H1 (cell line): ENCODE measurements at regions not wholly inside any gene's neighbourhood (a gene's known extent, or its start where the extent isn't known, plus 50 kb on each side); places are given as distances from the start of the nearest gene placed in this dataset.
A peak's percentile ranks its signal among the peaks of the same experiment; 100 is the strongest.

Source experiments
- CTCF ChIA-PET: fragments of 300-600 bp; sonication (Branson Sonifier 250); formaldehyde crosslinking; loops from one replicate; lab custom pipeline; 2021; ENCODE audit not compliant: partially characterized antibody; lab: Charles Lee
- POLR2A ChIA-PET: fragments of 300-600 bp; sonication (Branson Sonifier 250); formaldehyde crosslinking; loops from one replicate; lab custom pipeline; 2021; ENCODE audit warnings: inconsistent platforms; ENCODE audit not compliant: partially characterized antibody; lab: Charles Lee
- DNase-seq, 2 experiments: peaks; one replicate each; pipeline versions ENCODE4 v3.0.0 to v3.0.0-alpha.2; 2010 to 2022; ENCODE audit warnings: low spot score in 2 of 2, low read depth in 1 of 2, mixed read lengths in 1 of 2
- FAIRE-seq: peaks from 2 replicates; lab custom pipeline; 2011; peaks lifted over from hg19 to GRCh38; lab: Jason Lieb, UNC
- H2AFZ ChIP-seq: 2 replicates; pipeline ENCODE4 v1.8.1; 2012; ENCODE audit warnings: low read length, inconsistent platforms
- H2AK5ac ChIP-seq: 2 replicates; pipeline ENCODE4 v1.6.1; 2013; ENCODE audit warnings: low read depth, low read length
- H2BK120ac ChIP-seq: replicated peaks from 2 replicates; pipeline ENCODE3; 2013; ENCODE audit warnings: low read depth, low read length, inconsistent platforms
- H2BK12ac ChIP-seq: 2 replicates; pipeline ENCODE4 v1.6.1; 2013; ENCODE audit warnings: low read depth, low read length
- H2BK15ac ChIP-seq: 2 replicates; pipeline ENCODE4 v1.6.1; 2013; ENCODE audit warnings: low read length
- H2BK20ac ChIP-seq: 2 replicates; pipeline ENCODE4 v1.6.1; 2013; ENCODE audit warnings: low read length
- H2BK5ac ChIP-seq: 2 replicates; pipeline ENCODE4 v1.6.1; 2013; ENCODE audit warnings: low read depth, low read length
- H3K14ac ChIP-seq: 2 replicates; pipeline ENCODE4 v1.6.1; 2013; ENCODE audit warnings: inconsistent platforms; ENCODE audit not compliant: insufficient read length
- H3K18ac ChIP-seq: 2 replicates; pipeline ENCODE4 v1.6.1; 2013; ENCODE audit warnings: low read length; ENCODE audit errors: extremely low read depth
- H3K23ac ChIP-seq: 2 replicates; pipeline ENCODE4 v1.6.1; 2013; ENCODE audit warnings: inconsistent platforms; ENCODE audit not compliant: insufficient read length
- H3K23me2 ChIP-seq: 2 replicates; pipeline ENCODE4 v1.6.1; 2013; ENCODE audit warnings: low read depth, low read length
- H3K27ac ChIP-seq: 2 replicates; pipeline ENCODE4 v1.6.1; 2011; ENCODE audit warnings: low read depth, low read length, inconsistent platforms
- H3K27me3 ChIP-seq, 4 experiments: replicated peaks in 1 of 4; 1 replicate in 1 of 4; 2 replicates in 3 of 4; pipeline versions ENCODE4 v1.6.1 to v1.8.1; 2011 to 2013; ENCODE audit warnings: low read length in 3 of 4, mild to moderate bottlenecking in 3 of 4, inconsistent platforms in 2 of 4, mixed read lengths in 2 of 4, moderate library complexity in 1 of 4; ENCODE audit not compliant: control insufficient read depth in 3 of 4, insufficient read depth in 3 of 4; ENCODE audit errors: extremely low read depth in 1 of 4
- H3K36me3 ChIP-seq, 4 experiments: 2 replicates each; pipeline versions ENCODE4 v1.6.1 to v1.8.1; 2011 to 2013; ENCODE audit warnings: mild to moderate bottlenecking in 4 of 4, low read length in 3 of 4, moderate library complexity in 2 of 4, control low read depth in 1 of 4, inconsistent platforms in 1 of 4; ENCODE audit not compliant: insufficient read depth in 4 of 4, control insufficient read depth in 2 of 4
- H3K4ac ChIP-seq: replicated peaks from 2 replicates; pipeline ENCODE3; 2013; ENCODE audit warnings: low read length, low read depth, mixed read lengths, inconsistent platforms; ENCODE audit not compliant: insufficient read length
- H3K4me1 ChIP-seq, 4 experiments: replicated peaks in 1 of 4; 1 replicate in 1 of 4; 2 replicates in 3 of 4; pipeline versions ENCODE4 v1.6.1 to v1.8.1; 2011 to 2013; ENCODE audit warnings: low read length in 3 of 4, inconsistent platforms in 2 of 4, mixed read lengths in 1 of 4; ENCODE audit not compliant: insufficient read depth in 4 of 4, control insufficient read depth in 3 of 4
- H3K4me2 ChIP-seq, 2 experiments: 2 replicates each; pipeline versions ENCODE4 v1.6.1 to v1.8.1; 2011 to 2013; ENCODE audit warnings: low read depth in 2 of 2, low read length in 2 of 2, control low read depth in 1 of 2, inconsistent platforms in 1 of 2, mild to moderate bottlenecking in 1 of 2; ENCODE audit not compliant: insufficient read depth in 1 of 2
- H3K4me3 ChIP-seq, 4 experiments: fragments of 200-600, 300-600 bp in 1 of 4; sonication (generic), shearing (Covaris generic), sonication (Bioruptor Twin) in 1 of 4; 2 replicates each; pipeline versions ENCODE4 v1.5.1 to v1.8.1; 2011 to 2016; ENCODE audit warnings: low read length in 4 of 4, low read depth in 3 of 4, control low read depth in 2 of 4, inconsistent platforms in 2 of 4, mild to moderate bottlenecking in 2 of 4, mixed read lengths in 1 of 4, moderate library complexity in 1 of 4; ENCODE audit not compliant: insufficient read depth in 2 of 4; ENCODE audit errors: extremely low read depth in 1 of 4
- H3K56ac ChIP-seq: replicated peaks from 2 replicates; pipeline ENCODE3; 2013; ENCODE audit warnings: low read depth, mild to moderate bottlenecking, mixed read lengths, low read length, inconsistent platforms; ENCODE audit not compliant: insufficient read length
- H3K79me1 ChIP-seq: 2 replicates; pipeline ENCODE4 v1.6.1; 2013; ENCODE audit warnings: low read depth, low read length, control low read depth
- H3K79me2 ChIP-seq, 2 experiments: 2 replicates each; pipeline versions ENCODE4 v1.6.1 to v1.8.1; 2012 to 2013; ENCODE audit warnings: low read length in 2 of 2, mild to moderate bottlenecking in 2 of 2, inconsistent platforms in 1 of 2; ENCODE audit not compliant: insufficient read depth in 2 of 2, control insufficient read depth in 1 of 2
- H3K9ac ChIP-seq, 4 experiments: replicated peaks in 1 of 4; 1 replicate in 1 of 4; 2 replicates in 3 of 4; pipeline versions ENCODE4 v1.6.1 to v1.8.1; 2011 to 2013; ENCODE audit warnings: low read depth in 3 of 4, low read length in 3 of 4, control low read depth in 2 of 4, mild to moderate bottlenecking in 2 of 4, moderate library complexity in 2 of 4, inconsistent platforms in 1 of 4; ENCODE audit errors: extremely low read depth in 1 of 4
- H3K9me3 ChIP-seq, 2 experiments: 2 replicates each; pipeline versions ENCODE4 v1.6.1 to v1.8.1; 2012 to 2013; ENCODE audit warnings: mild to moderate bottlenecking in 2 of 2, moderate library complexity in 2 of 2, control low read depth in 1 of 2, inconsistent platforms in 1 of 2, low read depth in 1 of 2, low read length in 1 of 2, mixed read lengths in 1 of 2; ENCODE audit not compliant: insufficient read depth in 2 of 2
- H4K20me1 ChIP-seq, 2 experiments: replicated peaks in 1 of 2; 2 replicates each; pipeline versions ENCODE3 to v1.8.1; 2011 to 2013; ENCODE audit warnings: inconsistent platforms in 2 of 2, low read length in 2 of 2, mild to moderate bottlenecking in 1 of 2; ENCODE audit not compliant: insufficient read depth in 2 of 2, control insufficient read depth in 1 of 2
- H4K5ac ChIP-seq: 2 replicates; pipeline ENCODE4 v1.6.1; 2013; ENCODE audit warnings: low read length, low read depth, mixed read lengths, inconsistent platforms; ENCODE audit not compliant: insufficient read length
- H4K8ac ChIP-seq: 2 replicates; pipeline ENCODE4 v1.8.0; 2013; ENCODE audit warnings: mild to moderate bottlenecking, moderate library complexity, low read length, inconsistent platforms; ENCODE audit not compliant: insufficient read depth; ENCODE audit errors: extremely low read depth
- H4K91ac ChIP-seq: replicated peaks from 2 replicates; pipeline ENCODE3; 2013; ENCODE audit warnings: low read length, mixed read lengths, inconsistent platforms; ENCODE audit not compliant: insufficient read length
- YY1 ChIP-seq: IDR thresholded peaks from 2 replicates; pipeline ENCODE4 v1.6.1; 2011; ENCODE audit warnings: low read depth, mild to moderate bottlenecking, low read length
- WGBS, 2 experiments: shearing (Covaris generic) in 1 of 2; methylation state at CpG; one replicate each; pipeline versions ENCODE4 v1.1.6 to v1.1.7; 2013 to 2015; ENCODE audit warnings: low lambda C conversion rate in 2 of 2, mixed read lengths in 2 of 2, inconsistent platforms in 1 of 2, low coverage in 1 of 2, missing lambda C conversion rate in 1 of 2; ENCODE audit not compliant: insufficient replicate concordance in 2 of 2, insufficient coverage in 1 of 2, insufficient read length in 1 of 2; ENCODE audit errors: extremely low coverage in 1 of 2, missing lambda C conversion rate in 1 of 2; 5-methylcytosine and 5-hydroxymethylcytosine counted together

DNA sequence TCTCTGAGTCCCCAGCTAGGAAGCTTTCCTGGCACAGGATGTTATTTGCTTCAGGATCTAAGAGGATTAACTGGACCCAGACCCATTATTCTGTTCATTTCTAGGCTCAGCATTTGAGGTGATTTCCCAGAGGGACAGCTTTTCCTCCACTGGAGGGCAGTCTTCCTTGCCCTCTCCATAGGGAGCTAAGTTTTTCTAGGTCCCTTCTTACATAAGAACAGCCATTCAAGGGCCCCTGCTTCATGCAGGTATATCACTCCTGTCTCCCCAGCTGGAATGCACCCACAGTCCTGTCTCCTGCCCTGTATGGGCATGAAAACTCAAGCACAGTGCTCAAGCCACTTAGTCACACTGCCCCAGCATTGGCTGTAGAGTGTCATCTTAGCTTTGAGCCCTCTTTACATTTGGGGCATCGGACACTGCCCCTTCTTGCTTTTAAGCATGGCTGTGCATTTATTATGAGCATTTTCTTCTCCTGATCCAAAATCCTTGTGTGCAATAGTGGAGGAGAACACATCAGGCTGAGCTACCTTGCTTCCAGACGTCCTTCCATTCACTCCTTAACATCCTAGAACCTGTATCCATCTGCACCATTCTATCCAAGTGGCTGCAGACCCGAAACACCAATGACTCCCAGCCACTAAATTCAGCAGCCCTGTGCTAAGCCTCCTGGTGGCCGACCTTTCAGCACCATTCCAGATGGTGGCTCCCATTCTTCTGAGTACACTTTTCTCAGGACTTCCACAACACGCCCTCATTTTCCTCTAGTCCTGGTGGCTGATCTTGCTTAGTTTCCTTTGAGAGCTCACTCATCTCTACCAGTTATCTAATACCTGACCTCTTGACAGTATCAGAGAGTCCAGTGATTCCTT lies 80.0 kb downstream of the COPS8 start:
- H3K18ac ChIP-seq, result no peak overlapping the region
- FAIRE-seq (peak; percentile 55), DNase-seq (peak in 1 of 2 experiments; percentile 63)
- no peak overlapping the region for H4K5ac ChIP-seq
- no peak overlapping the region for H3K4ac ChIP-seq
- H3K4me2 ChIP-seq, result no peak overlapping the region
- no peaks in the 10 kb centered on the region for H3K36me3 ChIP-seq
- no peak overlapping the region for H2BK15ac ChIP-seq
- H2AFZ ChIP-seq, result no peak overlapping the region
- no peak overlapping the region for H3K4me3 ChIP-seq
- H4K91ac ChIP-seq, result no peak overlapping the region
- ChIA-PET CTCF (interaction anchor here (0.6 to 2.7 kb wide), 67 partner anchors 9 to 659 kb away, joined by 3 to 33 read pairs (median 4); partner anchors contain the start of gene COL6A3), POLR2A (interaction anchor here (0.6 to 1.3 kb wide), 3 partner anchors 8 to 365 kb away, joined by 3 to 4 read pairs (median 3); no protein-coding TSS in a partner anchor)
- H2BK20ac ChIP-seq, result peak overlapping the region; percentile 99; the same call in 1 of the 2 replicates
- no peak overlapping the region for H3K27ac ChIP-seq
- H3K27me3 ChIP-seq, result no peaks in the 10 kb centered on the region
- peak overlapping the region; percentile 11; the same call in 1 of the 2 replicates for H2BK12ac ChIP-seq
- 78% methylated on average over 5 of the region's 5 CpGs; no CpG with 5 or more reads in 1 of the 2 experiments for WGBS, 2 experiments
- H3K14ac ChIP-seq, result no peak overlapping the region
- peak overlapping the region in 1 of 4 experiments; percentile 38; a peak in 1 of 7 replicates for H3K9ac ChIP-seq
- no peaks in the 10 kb centered on the region for H3K23me2 ChIP-seq
- no peak overlapping the region for H4K8ac ChIP-seq
- H2AK5ac ChIP-seq, result no peak overlapping the region
- no peak overlapping the region for H2BK120ac ChIP-seq
- peak overlapping the region; percentile 47; the same call in 1 of the 2 replicates for H2BK5ac ChIP-seq
- no peaks in the 10 kb centered on the region for H4K20me1 ChIP-seq
- peaks cover 5 to 8% of the 10 kb centered on the region in 2 experiments; a peak in 3 of 4 replicates for H3K9me3 ChIP-seq
- no peaks in the 10 kb centered on the region for H3K79me2 ChIP-seq
- no peaks in the 10 kb centered on the region for H3K4me1 ChIP-seq
- H3K23ac ChIP-seq, result no peak overlapping the region
- H3K56ac ChIP-seq, result no peak overlapping the region
- no peaks in the 10 kb centered on the region for H3K79me1 ChIP-seq
- 0 out of 2 replicates have a peak, but pooled peaks have one; percentile 14 for TF ChIP-seq YY1
